SKM-1 treated with dmso at 0.1 percent for 144 hours (cell line): ENCODE measurements at regions not wholly inside any gene's neighbourhood (a gene's known extent, or its start where the extent isn't known, plus 50 kb on each side); places are given as distances from the start of the nearest gene placed in this dataset.
"Not testable (repeated sequence)": the region's sequence is repeated elsewhere in the genome, so short reads cannot be mapped to it uniquely, and the experiment has no call there.

Experiments
- DNase-seq: peaks from one replicate; lab custom pipeline; 2025; ENCODE audit not compliant: unreplicated experiment; lab: John Stamatoyannopoulos, UW

DNA sequence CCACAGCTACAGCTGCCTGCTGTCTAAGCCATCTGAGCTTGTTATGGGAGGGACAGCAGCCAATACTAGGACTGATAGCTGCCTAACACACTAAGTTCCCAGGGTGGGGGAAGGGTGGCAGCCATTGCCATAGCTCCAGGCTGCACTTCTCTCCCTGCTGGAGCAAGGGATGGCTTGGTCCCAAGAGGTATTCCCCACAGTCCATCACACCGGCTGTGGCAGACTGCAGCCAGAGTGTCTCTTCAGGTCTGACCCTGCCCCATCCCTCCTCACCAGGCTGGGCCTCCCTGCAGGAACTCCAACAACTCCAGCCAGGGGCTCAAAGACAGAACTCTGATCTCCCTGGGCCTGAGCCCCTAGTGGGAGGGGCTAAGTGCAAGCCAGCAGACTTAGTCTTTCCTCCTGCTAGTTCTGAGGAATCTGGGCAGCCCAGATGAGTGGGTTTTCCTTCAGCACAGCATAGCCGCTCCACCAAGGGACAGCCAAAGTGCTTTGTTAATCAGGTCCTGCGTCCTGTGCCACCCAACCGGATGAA, 632.1 kb downstream of the SOCS6 start:
- no peak for DNase-seq

- no peak for DNase-seq
Measured at GRCh38 chr18:70907673-70908072, 618.8 kb downstream of the SOCS6 start.

DNA sequence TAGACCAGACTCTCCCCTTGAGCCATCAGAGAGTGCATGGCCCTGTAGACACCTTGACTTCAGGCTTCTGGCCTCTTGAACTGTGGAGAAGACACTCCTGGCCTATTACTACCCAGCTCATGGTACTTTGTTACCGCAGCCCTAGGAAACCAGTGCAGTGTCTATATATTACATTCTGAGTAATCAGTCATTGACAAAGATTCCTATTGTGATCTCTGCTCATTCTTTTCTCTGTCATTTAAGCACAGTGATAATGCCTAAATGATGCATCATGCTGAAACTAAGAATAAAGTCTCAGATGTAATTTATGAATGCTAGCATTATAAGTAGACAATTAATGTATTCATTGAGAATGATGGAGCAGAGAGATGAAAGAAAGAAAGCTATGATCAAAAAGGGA, 603.5 kb downstream of the SOCS6 start:
- DNase-seq: no peak

DNA sequence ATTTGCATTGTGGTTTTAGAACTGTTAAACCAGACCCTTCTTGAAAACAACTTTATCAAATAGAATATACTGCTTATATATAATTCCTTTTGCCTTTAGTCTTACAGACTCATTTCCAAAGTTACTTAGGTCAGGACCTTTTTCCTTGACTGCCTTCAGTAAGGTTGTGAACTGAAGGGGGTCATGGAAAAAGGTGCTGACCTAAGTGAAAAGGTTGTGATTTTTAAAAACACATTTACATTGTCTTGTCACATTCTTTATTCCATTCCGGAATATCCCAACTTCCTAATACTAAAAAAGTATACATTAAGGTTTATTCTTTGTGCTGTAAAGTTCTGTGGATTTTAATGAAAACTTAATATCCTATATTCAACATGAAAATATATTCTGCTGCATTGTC, 581.4 kb downstream of the SOCS6 start:
- no peak for DNase-seq

GRCh38 chr18:70848329-70848728, 559.5 kb downstream of the SOCS6 start:
- no peak for DNase-seq

DNA sequence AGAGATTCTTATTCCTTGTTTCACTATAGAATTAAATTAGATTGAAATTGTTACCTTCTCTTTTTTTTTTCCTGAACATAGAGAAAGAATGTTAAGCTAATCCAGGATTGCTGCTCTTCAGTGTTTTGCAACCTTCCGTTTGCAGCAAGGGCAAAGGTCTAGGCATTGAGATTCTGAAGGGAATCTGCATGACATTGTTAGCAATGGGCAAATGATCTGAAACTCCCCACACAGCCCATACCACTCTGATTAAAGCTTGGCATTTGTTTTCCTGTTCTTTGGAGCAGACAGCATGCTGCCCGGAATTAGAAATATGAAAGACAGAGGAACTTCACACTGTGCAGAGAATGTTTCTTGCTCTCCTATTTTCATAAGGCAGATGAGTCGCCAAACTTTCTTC, 551.8 kb downstream of the SOCS6 start:
- DNase-seq: no peak

DNA sequence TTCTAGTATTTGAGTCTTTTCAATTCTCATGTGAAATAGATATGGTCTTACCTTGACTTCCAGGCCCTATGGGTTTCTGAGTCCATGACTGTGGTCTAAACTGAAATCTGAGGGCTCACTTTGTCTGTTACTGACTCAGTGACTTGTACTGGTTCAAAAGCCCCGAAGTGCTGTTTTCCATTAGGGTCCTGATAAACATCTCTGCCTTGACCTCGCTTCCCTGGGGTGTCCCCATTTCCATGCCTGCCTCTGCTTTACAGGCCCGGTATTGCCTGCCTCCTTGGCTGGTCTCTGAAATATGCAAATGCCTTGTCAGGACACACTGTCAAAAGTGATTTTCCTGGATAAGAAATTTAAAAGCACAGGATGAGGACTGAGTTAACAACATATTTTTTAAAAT, 538.8 kb downstream of the SOCS6 start:
- DNase-seq: no peak

- DNase-seq: no peak
Measured at GRCh38 chr18:70826571-70826970, 537.7 kb downstream of the SOCS6 start.

DNA sequence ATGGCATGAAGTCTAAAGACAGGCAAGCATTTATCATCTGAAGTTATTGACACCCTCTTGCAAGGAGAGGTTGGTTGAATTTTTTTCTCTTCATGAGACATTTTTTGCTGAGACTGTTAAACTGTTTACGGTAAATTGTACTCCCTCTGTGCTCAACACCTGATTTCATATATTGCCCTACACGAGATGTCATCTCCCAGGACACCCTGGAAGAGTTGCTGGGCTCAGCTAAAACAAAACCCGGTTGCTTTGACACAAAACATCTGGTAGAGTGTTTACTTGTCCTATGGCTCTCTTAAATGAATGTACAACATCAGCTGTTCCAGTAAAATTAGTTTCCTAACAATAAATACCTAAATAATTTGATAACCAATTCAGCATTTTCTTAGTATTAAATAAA, 533.8 kb downstream of the SOCS6 start:
- DNase-seq: no peak

DNA sequence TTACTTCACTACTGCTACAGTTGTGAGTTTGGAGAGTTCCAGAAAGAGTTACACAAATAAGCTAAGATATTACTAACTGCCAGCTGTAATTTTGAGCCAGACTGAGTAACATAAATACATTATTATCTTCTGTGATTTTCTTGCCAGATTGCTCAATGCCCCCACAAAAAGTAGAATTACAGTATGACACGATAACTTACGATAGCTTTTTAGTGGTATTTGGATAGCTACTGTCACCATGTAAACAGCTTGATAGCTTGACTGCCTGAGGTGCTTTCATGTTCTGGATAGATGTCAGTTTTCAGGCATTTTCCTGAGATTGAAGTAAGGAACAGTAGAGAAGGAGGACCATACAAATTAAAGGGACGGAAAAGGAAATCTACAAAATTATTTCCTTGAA, 533.3 kb downstream of the SOCS6 start:
- DNase-seq: no peak

- no peak for DNase-seq
Measured at GRCh38 chr18:70808481-70809056, 519.7 kb downstream of the SOCS6 start.

- DNase-seq: peak; percentile 57
Measured at GRCh38 chr18:70781860-70782453, 493.1 kb downstream of the SOCS6 start.

GRCh38 chr18:70766254-70766653, 477.4 kb downstream of the SOCS6 start:
- not testable (repeated sequence) for DNase-seq

- DNase-seq: no peak
Measured at GRCh38 chr18:70762812-70763211, 474.0 kb downstream of the SOCS6 start.

DNA sequence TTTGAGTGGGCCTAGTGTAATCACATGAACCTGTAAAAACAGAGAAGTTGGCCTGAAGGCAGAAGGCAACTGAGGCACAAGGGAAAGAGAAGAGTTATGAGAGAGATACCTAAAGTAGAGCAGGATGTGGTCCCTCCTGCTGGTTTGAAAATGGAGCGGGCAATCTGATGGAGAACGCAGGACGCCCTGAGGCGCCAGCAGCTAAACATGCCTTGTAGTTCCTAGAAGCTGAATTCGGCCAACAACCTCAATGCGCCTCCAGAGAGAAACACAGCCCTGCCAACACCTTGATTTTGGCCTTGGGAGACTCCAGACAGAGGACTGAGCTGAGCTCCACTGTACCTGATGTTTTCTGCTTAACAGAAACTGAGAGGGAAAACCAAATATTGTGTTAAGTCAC, 469.9 kb downstream of the SOCS6 start:
- no peak for DNase-seq

GRCh38 chr18:70754486-70754885, 465.6 kb downstream of the SOCS6 start:
- no peak for DNase-seq

DNA sequence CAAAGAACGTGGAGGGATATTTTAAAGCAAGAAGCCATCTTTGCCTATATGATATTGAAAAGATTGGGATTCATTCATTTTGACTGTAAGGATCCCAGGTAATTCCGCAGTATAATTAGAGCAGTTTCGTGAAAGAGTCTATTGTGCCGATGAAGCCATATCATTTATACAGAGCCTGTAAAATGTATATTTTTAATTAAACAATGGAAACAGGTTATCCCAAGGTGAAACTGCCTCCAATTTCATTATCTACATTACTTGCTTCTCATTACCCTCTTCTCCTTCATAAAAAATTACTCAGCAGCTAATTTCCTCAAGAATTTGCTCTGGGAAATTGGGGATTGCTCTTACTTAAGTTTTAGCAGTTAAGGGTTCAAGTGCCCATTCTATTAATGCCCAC, 444.1 kb downstream of the SOCS6 start:
- no peak for DNase-seq

DNA sequence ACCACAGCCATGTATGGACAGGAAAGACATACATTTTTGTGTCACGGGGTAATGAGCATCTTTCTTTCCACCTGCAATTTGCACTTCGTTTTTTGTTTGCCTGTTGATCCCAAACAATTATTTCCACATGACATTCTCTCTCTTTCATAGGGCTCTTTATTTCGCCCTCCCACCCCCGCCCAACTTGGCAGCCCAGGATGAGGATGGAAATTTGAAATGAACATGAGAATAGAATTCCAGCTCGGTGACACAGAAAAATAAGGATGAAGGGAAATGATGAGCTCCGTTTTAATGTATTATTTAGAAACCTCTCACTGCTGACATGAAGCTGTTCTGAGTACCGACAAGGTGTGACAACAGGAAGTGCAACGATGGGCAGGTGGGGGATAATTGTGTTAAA, 443.3 kb downstream of the SOCS6 start:
- no peak for DNase-seq

GRCh38 chr18:70720607-70721006, 431.8 kb downstream of the SOCS6 start:
- no peak for DNase-seq

GRCh38 chr18:70709720-70710119, 420.9 kb downstream of the SOCS6 start:
- no peak for DNase-seq

DNA sequence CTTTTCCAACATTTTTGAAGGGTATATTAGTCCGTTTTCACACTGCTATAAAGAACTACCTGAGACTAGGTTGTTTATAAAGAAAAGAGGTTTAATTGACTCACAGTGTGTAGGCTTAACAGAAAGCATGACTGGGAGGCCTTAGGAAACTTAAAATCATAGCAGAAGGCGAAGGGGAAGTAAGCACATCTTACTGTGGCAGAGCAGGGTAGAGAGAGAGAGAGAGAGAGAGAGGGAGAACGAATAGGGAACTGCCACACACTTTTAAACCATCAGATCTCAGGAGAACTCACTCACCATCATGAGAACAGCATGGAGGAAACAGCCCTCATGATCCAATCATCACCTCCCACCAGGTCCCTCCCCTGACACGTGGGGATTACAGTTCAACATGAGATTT, 420.3 kb downstream of the SOCS6 start:
- peak; percentile 6 for DNase-seq

DNA sequence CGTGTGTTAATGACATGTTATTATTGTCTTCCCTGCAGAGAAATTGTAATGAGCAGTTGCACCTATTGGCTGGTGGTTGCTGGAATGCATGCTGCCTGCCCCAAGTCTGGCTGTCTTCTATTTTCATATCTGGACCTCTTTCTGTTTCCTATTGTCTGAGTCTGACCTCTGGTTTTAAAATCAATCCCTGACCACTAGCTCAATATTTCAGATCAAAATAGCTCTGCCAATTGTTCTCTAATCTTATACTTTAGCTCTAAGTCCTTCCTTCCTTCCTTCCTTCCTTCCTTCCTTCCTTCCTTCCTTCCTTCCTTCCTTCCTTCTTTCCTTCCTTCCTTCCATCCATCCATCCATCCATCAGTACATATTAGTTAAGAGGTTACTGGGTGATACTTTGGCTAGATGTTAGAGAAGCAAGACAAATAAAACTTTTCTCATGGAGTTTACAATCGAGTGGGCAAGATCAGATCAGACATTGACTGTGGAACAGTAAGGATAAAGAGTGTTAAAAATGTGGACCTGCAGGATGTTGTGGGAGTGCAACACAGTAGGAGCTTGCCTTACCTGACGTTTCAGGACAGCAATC, 417.1 kb downstream of the SOCS6 start:
- DNase-seq: no peak

DNA sequence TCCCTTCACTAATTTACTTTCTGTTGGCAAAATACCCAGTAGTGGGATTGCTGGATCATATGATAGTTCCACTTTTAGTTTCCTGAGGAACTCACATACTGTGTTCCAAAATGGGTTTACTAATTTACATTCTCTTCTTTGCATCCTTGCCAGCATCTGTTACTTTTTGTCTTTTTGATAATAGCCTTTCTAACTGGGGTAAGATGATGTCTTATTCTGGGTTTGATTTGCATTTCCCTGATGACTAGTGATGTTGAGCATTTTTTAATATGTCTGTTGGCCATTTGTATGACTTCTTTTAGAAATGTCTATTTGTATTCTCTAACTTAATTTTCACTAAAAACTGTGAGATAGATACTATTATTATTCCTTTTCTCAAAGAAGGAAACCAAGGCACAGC, 411.7 kb downstream of the SOCS6 start:
- DNase-seq: no peak
